OCI-LY7 (cell line): ENCODE measurements at regions not wholly inside any gene's neighbourhood (a gene's known extent, or its start where the extent isn't known, plus 50 kb on each side); places are given as distances from the start of the nearest gene placed in this dataset.

ENCODE experiments used
- BruUV-seq: library from RNA; stranded (reverse); fragments of 400-500 nt; replicated peaks from 2 replicates; lab custom pipeline; 2021; lab: Mats Ljungman, UMichigan
- CTCF ChIA-PET: fragments of 300-600 bp; sonication (Branson Sonifier 250); formaldehyde crosslinking; loops from one replicate; lab custom pipeline; 2022; ENCODE audit warnings: antibody characterized with exemption; ENCODE audit not compliant: unreplicated experiment; lab: Charles Lee
- POLR2A ChIA-PET: fragments of 300-600 bp; sonication (Branson Sonifier 250); formaldehyde crosslinking; loops from one replicate; lab custom pipeline; 2022; ENCODE audit warnings: antibody characterized with exemption; lab: Charles Lee
- DNase-seq: peaks from one replicate; pipeline ENCODE4 v3.0.0-alpha.2; 2015; ENCODE audit warnings: low spot score
- H2AFZ ChIP-seq: fragments of 200-600 bp; sonication (generic), shearing (Covaris generic); 2 replicates; pipeline ENCODE4 v1.6.1; 2014; ENCODE audit warnings: mild to moderate bottlenecking, antibody characterized with exemption, low read length, moderate library complexity
- H3K27ac ChIP-seq: fragments of 200-600 bp; sonication (generic); 2 replicates; pipeline ENCODE4 v1.5.1; 2014; ENCODE audit warnings: mixed run types, low read depth, mild to moderate bottlenecking, moderate library complexity, low read length, inconsistent platforms; ENCODE audit not compliant: poor library complexity, severe bottlenecking
- H3K36me3 ChIP-seq: fragments of 200-600 bp; sonication (generic); 2 replicates; pipeline ENCODE4 v1.6.1; 2014; ENCODE audit warnings: mild to moderate bottlenecking, antibody characterized with exemption, low read length, moderate library complexity, mixed read lengths; ENCODE audit not compliant: insufficient read depth
- H3K4me1 ChIP-seq: fragments of 200-600 bp; sonication (generic); 2 replicates; pipeline ENCODE4 v1.5.1; 2014; ENCODE audit warnings: mild to moderate bottlenecking, low read length; ENCODE audit not compliant: insufficient read depth, poor library complexity, severe bottlenecking
- H3K4me2 ChIP-seq: fragments of 200-600 bp; sonication (generic); 2 replicates; pipeline ENCODE4 v1.6.1; 2014; ENCODE audit warnings: mild to moderate bottlenecking, low read length
- H3K4me3 ChIP-seq: fragments of 200-600 bp; sonication (generic); 2 replicates; pipeline ENCODE4 v1.5.1; 2014; ENCODE audit warnings: mild to moderate bottlenecking, low read depth, low read length; ENCODE audit not compliant: poor library complexity, severe bottlenecking
- H3K79me2 ChIP-seq: fragments of 200-600 bp; sonication (generic); 2 replicates; pipeline ENCODE4 v1.6.1; 2016; ENCODE audit warnings: low read depth, mild to moderate bottlenecking, low read length, moderate library complexity, mixed read lengths; ENCODE audit not compliant: insufficient read depth
- H3K9me2 ChIP-seq: fragments of 200-600 bp; sonication (generic); 2 replicates; pipeline ENCODE4 v1.6.1; 2016; ENCODE audit warnings: mild to moderate bottlenecking, low read length, mixed read lengths; ENCODE audit not compliant: insufficient read depth
- H3K9me3 ChIP-seq: fragments of 200-600 bp; sonication (generic); 2 replicates; pipeline ENCODE4 v1.6.1; 2014; ENCODE audit warnings: mild to moderate bottlenecking, mixed run types, low read length, mixed read lengths
- H4K20me1 ChIP-seq: fragments of 200-600 bp; sonication (generic); 2 replicates; pipeline ENCODE4 v1.6.1; 2014; ENCODE audit warnings: mild to moderate bottlenecking, antibody characterized with exemption, low read length, moderate library complexity, mixed read lengths; ENCODE audit not compliant: insufficient read depth
- CTCF ChIP-seq: fragments of 200-600 bp; sonication (generic); conservative IDR thresholded peaks from 2 replicates; pipeline ENCODE4 v1.5.1; 2014; ENCODE audit warnings: mild to moderate bottlenecking, antibody characterized with exemption, low read length, moderate library complexity, mixed read lengths
- EZH2phosphoT487 ChIP-seq: fragments of 200-600 bp; sonication (generic); IDR thresholded peaks from 2 replicates; pipeline ENCODE4 v1.6.1; 2018; ENCODE audit warnings: low read depth, borderline replicate concordance, mild to moderate bottlenecking, mixed run types, antibody characterized with exemption, low read length, moderate library complexity, mixed read lengths
- intact Hi-C: fragments of 100-400 bp; cut with micrococcal nuclease; formaldehyde crosslinking; loops from one replicate; pipeline ENCODE4 v1.10.0; 2022; ENCODE audit not compliant: unreplicated experiment

DNA sequence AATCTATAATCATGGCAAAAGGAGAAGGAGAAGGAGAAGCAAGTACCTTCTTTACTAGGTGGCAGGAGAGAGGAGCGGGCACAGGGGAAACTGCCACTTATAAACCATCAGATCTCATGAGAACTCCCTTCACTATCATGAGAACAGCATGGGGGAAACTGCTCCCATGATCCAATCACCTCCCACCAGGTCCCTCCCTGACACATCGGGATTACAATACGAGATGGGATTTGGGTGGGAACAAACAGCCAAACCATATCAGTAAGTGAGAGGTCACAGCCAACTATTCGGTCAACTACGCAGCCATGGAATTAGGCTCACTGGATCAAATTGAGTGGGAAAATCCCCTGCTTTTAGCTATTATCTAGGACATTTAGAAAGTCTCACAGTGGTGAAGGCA, 54.2 kb upstream of the STEAP1B start:
- Histone ChIP-seq H3K4me1 (peaks cover 12% of the 10 kb centered on the region), H4K20me1 (no peaks in the 10 kb centered on the region), H3K9me2 (no peaks in the 10 kb centered on the region), H3K27ac (no peak overlapping the region), H3K79me2 (no peaks in the 10 kb centered on the region), H2AFZ (no peak overlapping the region), H3K4me2 (no peak overlapping the region), H3K4me3 (no peak overlapping the region), H3K36me3 (no peaks in the 10 kb centered on the region), H3K9me3 (no peaks in the 10 kb centered on the region)
- TF ChIP-seq CTCF (no peak), EZH2phosphoT487 (no peak)
- POLR2A ChIA-PET: no interaction called here
- intact Hi-C loops: no loop called here
- DNase-seq: no peak
- CTCF ChIA-PET: interaction anchor here (0.8 kb wide), 1 partner anchor 10 kb away, joined by 3 read pairs; no protein-coding TSS in a partner anchor
- no TSS peak for BruUV-seq

DNA sequence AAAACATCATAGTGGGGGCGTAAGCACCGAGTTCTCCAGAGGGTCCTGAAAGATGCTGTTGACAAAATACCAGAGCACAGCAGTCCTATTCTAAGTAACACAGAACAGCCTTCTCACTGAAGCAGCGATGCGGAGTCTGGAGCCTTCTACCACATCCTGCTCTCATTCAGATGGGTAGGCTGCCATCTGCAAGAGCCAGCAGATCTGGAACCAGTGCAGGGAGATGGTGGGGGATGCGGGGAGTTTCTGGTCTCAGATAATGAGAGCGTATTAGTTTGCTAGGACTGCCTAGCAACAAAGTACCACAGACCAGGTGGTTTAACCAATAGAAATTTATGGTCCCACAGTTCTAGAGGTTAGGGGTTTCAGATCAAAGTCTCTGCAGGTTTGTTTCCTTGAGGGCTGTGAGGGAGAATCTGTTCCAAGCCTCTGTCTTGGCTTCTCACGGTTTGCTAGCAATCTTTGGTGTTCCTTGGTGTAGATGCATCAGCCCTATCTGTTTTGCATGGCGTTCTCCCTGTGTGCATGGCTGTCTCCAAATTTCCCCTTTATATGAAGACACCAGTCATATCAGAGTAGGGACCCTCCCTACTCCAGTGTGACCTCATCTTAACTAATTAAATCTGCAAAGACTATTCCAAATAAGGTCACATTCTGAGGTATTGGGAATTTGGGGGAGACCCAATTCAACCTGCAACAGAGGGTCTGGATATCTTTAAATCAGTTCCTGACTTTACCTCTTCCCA, 52.0 kb upstream of the STEAP1B start:
- Histone ChIP-seq H3K9me3 (no peaks in the 10 kb centered on the region), H3K27ac (no peak overlapping the region), H3K79me2 (no peaks in the 10 kb centered on the region), H3K4me2 (peak overlapping the region; percentile 30), H2AFZ (no peak overlapping the region), H3K4me3 (no peak overlapping the region), H3K4me1 (peaks cover 12% of the 10 kb centered on the region), H4K20me1 (no peaks in the 10 kb centered on the region), H3K9me2 (no peaks in the 10 kb centered on the region), H3K36me3 (no peaks in the 10 kb centered on the region)
- ChIA-PET CTCF (no interaction called here), POLR2A (interaction anchor here (0.7 kb wide), 1 partner anchor 333 kb away, joined by 3 read pairs; no protein-coding TSS in a partner anchor)
- no TSS peak for BruUV-seq
- intact Hi-C loops: no loop called here
- TF ChIP-seq CTCF (no peak), EZH2phosphoT487 (no peak)
- DNase-seq: peak; percentile 49

- Histone ChIP-seq H3K36me3 (no peaks in the 10 kb centered on the region), H3K27ac (no peak overlapping the region), H3K4me1 (peaks cover 12% of the 10 kb centered on the region), H3K79me2 (no peaks in the 10 kb centered on the region), H3K9me2 (no peaks in the 10 kb centered on the region), H2AFZ (no peak overlapping the region), H3K4me2 (no peak overlapping the region), H3K4me3 (no peak overlapping the region), H3K9me3 (no peaks in the 10 kb centered on the region), H4K20me1 (no peaks in the 10 kb centered on the region)
- DNase-seq: no peak
- TF ChIP-seq CTCF: 0 out of 2 replicates have a peak, but pooled peaks have one; percentile 16
- TF ChIP-seq EZH2phosphoT487: no peak
- BruUV-seq: no TSS peak
- CTCF ChIA-PET: no interaction called here
- POLR2A ChIA-PET: no interaction called here
- intact Hi-C loops: no loop called here
These were observed 50.6 kb upstream of the STEAP1B start for GRCh38 chr7:22550514-22551030.
